ENCODE measurements at regions not wholly inside any gene's neighbourhood (a gene's known extent, or its start where the extent isn't known, plus 50 kb on each side); places are given as distances from the start of the nearest gene placed in this dataset.
"Not testable (repeated sequence)": the region's sequence is repeated elsewhere in the genome, so short reads cannot be mapped to it uniquely, and the experiment has no call there.

DNA sequence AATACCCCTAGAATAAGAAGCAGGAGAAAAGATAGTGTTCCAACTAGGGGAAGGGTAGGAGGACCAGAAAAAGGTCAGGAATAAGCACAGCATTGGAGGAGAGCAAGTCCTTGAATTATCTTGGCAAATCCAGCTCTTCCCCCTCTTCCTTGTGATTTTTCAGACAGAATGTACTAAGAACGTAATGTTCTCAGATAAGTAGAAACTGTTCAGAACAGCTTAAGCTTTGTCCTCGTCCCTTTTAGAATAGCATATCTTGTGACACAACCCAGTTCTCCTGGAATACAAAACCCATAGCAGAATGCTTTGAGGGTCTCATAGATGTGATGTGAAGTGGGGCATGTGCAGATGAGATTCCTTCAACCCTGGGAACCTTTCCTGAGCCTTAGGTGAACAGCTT lies 97.4 kb downstream of the EMB start:
- DNase-seq (no peak), ATAC-seq (no peak)
- WGBS, 2 donors = 36 to 50% methylated on average over 2 of the region's 2 CpGs
- H3K4me3 ChIP-seq = no peak overlapping the region
- no peaks in the 10 kb centered on the region for H3K9me3 ChIP-seq
- H3K27me3 ChIP-seq = no peaks in the 10 kb centered on the region
- H3K27ac ChIP-seq = no peak overlapping the region
- intact Hi-C loops (cut with DNase I) = no loop called here
- H3K4me1 ChIP-seq = no peaks in the 10 kb centered on the region
- no peaks in the 10 kb centered on the region for H3K36me3 ChIP-seq (replicated peaks in 1 of 2; ENCODE audit: insufficient read depth in 1 of 2, low read depth in 2 of 2)
- TF ChIP-seq, protein P1, sequence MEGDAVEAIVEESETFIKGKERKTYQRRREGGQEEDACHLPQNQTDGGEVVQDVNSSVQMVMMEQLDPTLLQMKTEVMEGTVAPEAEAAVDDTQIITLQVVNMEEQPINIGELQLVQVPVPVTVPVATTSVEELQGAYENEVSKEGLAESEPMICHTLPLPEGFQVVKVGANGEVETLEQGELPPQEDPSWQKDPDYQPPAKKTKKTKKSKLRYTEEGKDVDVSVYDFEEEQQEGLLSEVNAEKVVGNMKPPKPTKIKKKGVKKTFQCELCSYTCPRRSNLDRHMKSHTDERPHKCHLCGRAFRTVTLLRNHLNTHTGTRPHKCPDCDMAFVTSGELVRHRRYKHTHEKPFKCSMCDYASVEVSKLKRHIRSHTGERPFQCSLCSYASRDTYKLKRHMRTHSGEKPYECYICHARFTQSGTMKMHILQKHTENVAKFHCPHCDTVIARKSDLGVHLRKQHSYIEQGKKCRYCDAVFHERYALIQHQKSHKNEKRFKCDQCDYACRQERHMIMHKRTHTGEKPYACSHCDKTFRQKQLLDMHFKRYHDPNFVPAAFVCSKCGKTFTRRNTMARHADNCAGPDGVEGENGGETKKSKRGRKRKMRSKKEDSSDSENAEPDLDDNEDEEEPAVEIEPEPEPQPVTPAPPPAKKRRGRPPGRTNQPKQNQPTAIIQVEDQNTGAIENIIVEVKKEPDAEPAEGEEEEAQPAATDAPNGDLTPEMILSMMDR (IDR thresholded peaks at IDR 0.05) = no peak

- ATAC-seq = no peak
- H3K36me3 ChIP-seq (replicated peaks in 1 of 2; ENCODE audit: insufficient read depth in 1 of 2, low read depth in 2 of 2) = no peaks in the 10 kb centered on the region
Measured at GRCh38 chr5:50340757-50341156, 100.3 kb downstream of the EMB start.

GRCh38 chr5:50330633-50331032 lies 110.5 kb downstream of the EMB start:
- WGBS, 2 donors = 68 to 75% methylated on average over 4 to 6 of the region's 6 CpGs
- H3K4me3 ChIP-seq; DNase-seq; H3K9me3 ChIP-seq; intact Hi-C loops (cut with DNase I); H3K36me3 ChIP-seq (replicated peaks in 1 of 2; ENCODE audit: insufficient read depth in 1 of 2, low read depth in 2 of 2); H3K27ac ChIP-seq; ATAC-seq; H3K27me3 ChIP-seq; H3K4me1 ChIP-seq: not testable (repeated sequence)

More at GRCh38 chr5:50340757-50341156, 100.3 kb downstream of the EMB start:
- no peaks in the 10 kb centered on the region for H3K4me1 ChIP-seq
- H3K4me3 ChIP-seq = no peak overlapping the region
- no peaks in the 10 kb centered on the region for H3K27me3 ChIP-seq
- intact Hi-C loops (cut with DNase I) = no loop called here
- no peak for DNase-seq
- TF ChIP-seq POLR2A (IDR thresholded peaks at IDR 0.05) = no peak
- TF ChIP-seq, protein P1 (IDR thresholded peaks at IDR 0.05) = no peak
- H3K27ac ChIP-seq = no peak overlapping the region
- no peaks in the 10 kb centered on the region for H3K9me3 ChIP-seq
- WGBS, 2 donors = 43 to 45% methylated on average over 2 of the region's 2 CpGs

- TF ChIP-seq POLR2A (IDR thresholded peaks at IDR 0.05) = no peak
- no peaks in the 10 kb centered on the region for H3K4me1 ChIP-seq
- H3K4me3 ChIP-seq = no peak overlapping the region
- H3K27ac ChIP-seq = no peak overlapping the region
- no peaks in the 10 kb centered on the region for H3K9me3 ChIP-seq
- 56 to 63% methylated on average over 6 of the region's 6 CpGs for WGBS, 2 donors
- no peak for ATAC-seq
- H3K36me3 ChIP-seq (replicated peaks in 1 of 2; ENCODE audit: insufficient read depth in 1 of 2, low read depth in 2 of 2) = no peaks in the 10 kb centered on the region
- no peak for DNase-seq
- intact Hi-C loops (cut with DNase I) = no loop called here
- H3K27me3 ChIP-seq = no peaks in the 10 kb centered on the region
Measured at GRCh38 chr5:50328193-50328729, 112.8 kb downstream of the EMB start.

DNA sequence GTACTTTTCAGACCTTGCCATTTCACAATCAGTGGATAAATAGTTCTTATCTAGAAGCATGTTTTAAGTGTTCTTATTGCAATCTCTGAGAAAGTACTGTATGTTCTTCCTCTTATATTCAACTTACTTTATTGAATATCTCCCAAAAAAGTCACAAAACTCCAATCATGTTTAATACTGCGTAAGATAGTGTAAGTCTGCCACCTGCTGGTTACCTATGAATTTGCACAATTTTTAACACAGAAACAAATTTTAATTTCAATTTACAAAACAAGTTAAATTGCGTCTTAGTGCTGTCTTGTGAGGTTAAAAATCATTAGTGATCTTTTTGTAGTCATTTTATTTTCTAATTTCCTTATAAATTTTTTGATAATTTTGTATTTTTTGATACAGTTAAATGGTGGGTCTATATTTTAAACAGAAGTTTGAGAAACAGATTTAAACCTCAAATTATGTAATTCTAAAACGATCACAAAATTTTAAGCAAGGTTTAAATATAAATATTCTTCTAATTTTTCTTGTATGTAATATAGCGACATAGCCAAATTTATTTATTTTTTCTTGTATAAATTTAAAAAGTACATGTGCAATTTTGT lies 115.8 kb downstream of the EMB start:
- Histone ChIP-seq H3K36me3 (replicated peaks in 1 of 2; ENCODE audit: insufficient read depth in 1 of 2, low read depth in 2 of 2) (no peaks in the 10 kb centered on the region), H3K4me3 (no peak overlapping the region), H3K4me1 (no peaks in the 10 kb centered on the region), H3K27ac (no peak overlapping the region), H3K27me3 (no peaks in the 10 kb centered on the region), H3K9me3 (no peaks in the 10 kb centered on the region)
- TF ChIP-seq, protein P1 (IDR thresholded peaks at IDR 0.05) = peak in 6 of 7 experiments; percentile 46 to 77 (median 56)
- TF ChIP-seq POLR2A (IDR thresholded peaks at IDR 0.05) = no peak
- intact Hi-C loops (cut with DNase I) = no loop called here
- WGBS, 2 donors = 9 to 15% methylated on average over 4 of the region's 4 CpGs
- ATAC-seq = no peak
- no peak for DNase-seq
